HK-2 (cell line): ENCODE measurements at regions not wholly inside any gene's neighbourhood (a gene's known extent, or its start where the extent isn't known, plus 50 kb on each side); places are given as distances from the start of the nearest gene placed in this dataset.

Experiments used
- DNase-seq: peaks from one replicate; pipeline ENCODE4 v3.0.0-alpha.2; 2018; ENCODE audit not compliant: unreplicated experiment

- peak; percentile 48 for DNase-seq
These were observed 109.9 kb upstream of the ATP11B start for GRCh38 chr3:182683453-182683852.

DNA sequence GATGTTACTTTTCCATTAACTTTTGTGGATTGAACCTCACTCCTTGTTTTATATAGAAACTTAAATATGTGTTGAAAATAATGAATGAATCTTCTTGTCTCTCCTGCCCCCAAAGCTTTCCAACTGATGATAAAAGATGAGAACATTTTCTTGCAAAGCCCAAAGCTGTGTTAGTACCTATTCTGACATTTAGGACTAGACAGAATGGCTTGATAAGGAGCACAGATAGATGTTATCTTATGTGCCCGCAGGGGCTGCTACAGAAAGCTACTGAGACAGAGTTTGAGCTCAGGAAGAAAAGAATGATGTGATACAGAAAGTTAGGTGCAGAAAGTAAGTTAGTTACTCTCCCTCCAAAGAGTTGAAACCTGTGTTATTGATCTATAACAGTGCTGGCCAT lies 109.4 kb upstream of the ATP11B start:
- DNase-seq = no peak

DNA sequence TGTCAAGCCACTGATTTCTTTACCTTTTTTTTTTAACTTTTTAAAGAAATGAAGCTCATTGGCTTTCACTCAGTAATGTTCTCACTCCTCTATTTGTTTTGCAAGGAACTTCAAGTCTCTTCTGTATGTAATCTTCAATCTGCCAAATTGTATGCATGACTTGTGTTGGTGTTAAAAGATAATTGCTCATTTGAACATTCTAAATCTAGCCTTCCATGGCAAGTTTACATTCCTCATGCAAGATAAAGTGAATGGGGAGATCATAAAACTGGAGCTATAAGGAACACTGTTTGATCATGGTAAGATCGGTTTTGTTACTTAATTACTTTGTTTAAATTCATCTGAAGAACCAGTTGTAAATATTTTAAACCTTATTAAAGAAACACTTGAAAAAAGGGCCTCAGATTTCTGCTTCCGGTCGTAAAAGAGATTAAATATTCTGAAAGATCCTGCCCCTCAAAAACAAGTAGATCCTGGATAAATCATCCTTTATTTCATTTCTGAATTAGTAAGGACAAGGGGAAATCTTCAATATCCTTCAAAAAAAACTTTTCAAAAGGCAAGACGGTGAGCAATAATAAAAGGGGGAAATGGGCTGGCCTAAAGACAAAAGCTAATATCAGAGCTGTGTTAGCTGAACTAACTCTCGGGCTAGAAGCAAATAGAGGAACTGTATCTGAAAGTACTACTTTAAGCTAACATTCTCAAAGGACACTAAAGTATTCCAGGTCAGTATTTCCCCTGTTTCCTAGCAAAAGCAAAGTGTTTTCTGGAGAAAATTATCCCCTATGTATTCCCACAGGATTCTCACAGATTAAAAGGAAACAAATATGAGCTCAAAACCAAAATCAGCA lies 107.0 kb upstream of the ATP11B start:
- no peak for DNase-seq

DNA sequence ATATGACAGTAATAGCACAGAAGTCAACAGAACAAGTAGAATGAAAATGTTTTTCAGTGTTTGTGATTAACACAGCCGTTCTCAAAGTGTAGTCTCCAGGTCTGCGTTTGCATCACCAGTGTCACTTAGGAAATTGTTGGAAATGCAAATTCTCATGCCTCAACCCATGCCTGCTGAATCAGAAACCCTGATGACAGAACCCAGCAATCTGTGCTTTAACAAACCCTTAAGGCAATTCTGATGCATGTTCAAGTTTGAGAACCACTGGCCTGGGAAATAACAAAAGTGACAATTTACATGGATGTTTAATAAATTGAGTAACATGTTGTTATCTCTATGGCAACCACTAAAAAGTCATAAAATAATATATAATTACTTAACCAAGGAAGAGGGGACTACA lies 103.1 kb upstream of the ATP11B start:
- DNase-seq = no peak

DNA sequence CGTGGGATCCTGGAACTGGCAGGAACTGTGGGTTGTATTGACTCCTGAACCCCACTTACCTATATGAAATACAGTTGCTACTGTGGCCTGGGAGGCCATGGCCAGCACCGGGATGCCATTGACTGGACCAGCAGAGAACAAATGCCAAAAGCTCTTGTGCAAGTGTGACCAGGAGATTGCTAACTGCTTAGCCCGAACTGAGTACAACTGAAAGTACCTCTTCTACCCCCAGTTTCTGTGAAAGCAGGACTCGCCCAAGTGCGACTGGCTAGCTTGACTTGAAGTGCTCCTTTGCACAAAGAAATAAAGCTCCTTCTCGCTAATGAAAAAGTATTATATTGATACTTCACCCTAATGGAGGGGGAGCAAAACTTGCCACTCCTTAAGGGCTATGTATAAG lies 101.3 kb upstream of the ATP11B start:
- no peak for DNase-seq

- no peak for DNase-seq
These were observed 100.6 kb upstream of the ATP11B start for GRCh38 chr3:182692695-182693094.

GRCh38 chr3:182693723-182694122 lies 99.6 kb upstream of the ATP11B start:
- DNase-seq = no peak

GRCh38 chr3:182696916-182697315 lies 96.4 kb upstream of the ATP11B start:
- no peak for DNase-seq

DNA sequence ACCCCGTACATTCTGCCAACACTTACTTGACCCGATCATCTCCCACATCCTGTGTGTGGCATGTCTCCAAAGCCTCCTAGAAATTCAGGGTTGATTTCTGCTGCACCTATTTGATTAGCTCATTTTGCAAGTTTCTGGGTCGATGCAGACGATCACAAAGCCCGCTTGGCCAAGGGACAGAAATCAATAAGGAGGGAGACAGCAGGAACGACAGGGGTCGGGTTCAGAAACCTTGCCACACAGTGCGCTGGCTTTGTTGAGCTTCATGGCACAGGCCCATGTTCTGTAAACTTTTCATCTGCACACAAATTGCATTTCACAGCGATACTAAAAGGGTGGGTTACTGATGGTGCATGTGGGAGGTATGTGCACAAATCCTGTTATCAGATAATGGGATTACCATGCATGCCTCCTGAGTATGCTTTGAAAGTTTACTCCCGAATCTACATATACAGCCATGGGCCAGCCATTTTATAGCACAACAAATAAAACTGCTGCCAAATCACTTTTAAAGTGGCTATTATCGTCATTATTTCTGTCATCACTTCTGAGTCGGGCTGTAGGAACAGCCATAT lies 95.9 kb upstream of the ATP11B start:
- no peak for DNase-seq

- no peak for DNase-seq
These were observed 95.2 kb upstream of the ATP11B start for GRCh38 chr3:182698078-182698477.

DNA sequence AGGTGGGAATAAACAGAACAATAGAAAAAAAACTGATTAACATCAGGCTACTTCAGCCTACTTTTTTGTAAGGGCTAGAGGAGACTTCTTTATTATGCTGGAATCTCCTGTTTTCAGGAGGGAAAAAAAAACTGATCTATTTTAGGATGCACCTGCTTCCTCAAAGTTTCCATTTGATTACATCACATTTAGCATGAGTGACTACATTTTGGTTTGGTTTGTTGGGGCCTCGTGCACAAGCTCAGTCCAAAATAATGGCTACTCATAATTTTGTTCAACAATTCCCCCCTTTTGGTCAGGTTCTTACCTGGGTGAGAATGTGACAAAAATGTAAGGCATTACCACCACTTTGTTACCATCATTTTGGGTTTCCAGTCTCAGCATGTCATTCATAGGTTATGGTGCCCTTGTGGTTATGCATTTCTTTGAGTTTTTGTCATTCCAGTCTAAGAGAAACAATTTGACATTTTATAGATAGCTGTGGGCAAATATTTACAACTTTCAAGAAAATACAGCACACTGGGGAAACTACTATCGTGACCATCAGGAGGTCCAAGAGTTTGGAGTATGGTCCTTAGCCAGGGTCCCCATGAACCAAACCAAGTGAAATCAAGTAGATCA lies 93.6 kb upstream of the ATP11B start:
- DNase-seq = no peak

DNA sequence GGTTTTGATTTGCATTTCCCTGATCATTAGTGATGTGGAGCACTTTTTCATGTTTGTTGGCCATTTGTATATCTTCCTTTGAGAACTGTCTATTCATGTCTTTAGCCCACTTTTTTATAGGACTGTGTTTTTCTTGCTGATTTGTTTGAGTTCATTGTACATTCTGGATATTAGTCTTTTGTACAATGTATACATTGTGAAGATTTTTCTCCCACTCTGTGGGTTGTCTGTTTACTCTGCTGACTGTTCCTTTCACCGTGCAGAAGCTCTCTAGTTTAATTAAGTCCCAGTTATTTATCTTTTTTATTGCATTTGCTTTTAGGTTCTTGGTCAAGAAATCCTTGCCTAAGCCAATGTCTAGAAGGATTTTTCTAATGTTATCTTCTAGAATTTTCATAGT lies 91.1 kb upstream of the ATP11B start:
- DNase-seq = no peak

DNA sequence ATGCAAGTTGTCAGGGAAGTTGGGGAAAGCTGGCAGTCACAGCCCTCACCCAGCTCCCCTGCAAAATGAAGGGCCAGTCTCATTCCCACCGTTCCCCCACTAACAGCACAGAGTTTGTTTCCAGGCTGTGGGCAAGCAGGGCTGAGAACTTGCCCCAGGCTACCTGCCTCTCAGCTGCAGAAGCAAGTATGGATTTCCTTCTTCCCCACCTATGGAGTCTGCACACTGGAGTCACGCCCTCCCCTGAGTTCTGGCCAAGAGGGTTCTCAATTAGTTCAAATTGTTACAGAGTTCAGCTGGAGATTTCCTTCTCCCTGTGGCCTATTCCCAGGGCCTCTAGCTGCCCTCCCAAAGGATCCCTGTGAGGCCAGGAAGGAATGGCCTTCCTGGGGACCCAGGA lies 90.1 kb upstream of the ATP11B start:
- DNase-seq = no peak

DNA sequence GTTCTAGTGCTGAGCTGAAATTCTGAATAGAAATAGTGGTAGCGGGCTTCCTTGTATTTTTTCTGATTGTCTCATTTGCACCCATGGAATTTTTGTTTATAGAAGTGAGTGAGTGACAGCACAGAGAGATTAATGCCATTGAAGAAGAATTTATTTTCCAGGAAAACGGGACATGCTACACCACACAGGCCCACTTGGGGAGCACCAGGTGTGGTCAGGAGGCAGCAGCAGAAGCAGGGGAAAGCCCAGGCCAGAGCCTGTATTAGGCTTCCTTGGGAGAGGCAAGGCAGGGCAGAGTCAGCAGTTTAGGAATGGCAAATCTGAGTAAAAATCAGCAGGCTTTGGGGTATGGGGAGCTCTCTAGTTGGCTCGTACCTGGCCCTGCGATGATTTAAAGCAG lies 88.4 kb upstream of the ATP11B start:
- DNase-seq = no peak

DNA sequence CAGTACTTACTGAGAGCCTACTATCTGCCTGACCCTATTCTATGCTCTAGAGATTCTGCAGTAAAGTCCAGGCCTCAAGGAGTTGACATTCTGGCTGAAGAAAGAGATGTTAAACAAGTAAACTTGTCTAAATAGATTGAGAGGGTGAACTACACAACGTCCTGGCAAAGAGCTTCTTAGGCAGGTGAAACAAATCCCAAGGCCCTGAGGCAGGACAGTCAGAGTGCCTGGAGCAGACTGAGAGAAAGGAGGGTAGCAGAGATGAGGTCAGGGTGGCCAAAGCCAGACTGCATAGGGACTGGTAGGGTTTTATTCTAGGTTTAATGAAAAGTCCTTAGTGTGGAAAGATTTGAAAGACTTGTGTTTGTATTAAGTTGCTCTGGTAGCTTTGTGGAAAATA lies 84.5 kb upstream of the ATP11B start:
- DNase-seq = no peak

DNA sequence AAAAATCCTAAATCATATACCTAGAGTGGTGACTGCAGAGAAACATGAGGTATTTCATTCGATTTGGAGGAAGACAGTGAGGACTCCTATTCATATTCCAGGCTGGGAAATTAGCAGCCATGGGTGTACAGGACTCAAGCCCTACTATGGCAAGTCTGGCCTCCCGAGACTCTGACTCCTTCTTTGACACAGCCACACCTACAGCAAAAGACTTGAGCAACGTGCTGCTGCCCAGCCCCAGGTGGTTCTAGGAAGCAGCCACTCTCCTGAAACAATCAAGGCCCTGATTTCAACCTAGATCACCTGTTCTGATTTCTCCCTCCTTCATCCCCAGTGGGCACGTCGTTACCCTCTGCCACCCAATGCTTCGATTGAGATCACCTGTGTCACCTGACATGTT lies 84.0 kb upstream of the ATP11B start:
- no peak for DNase-seq

DNA sequence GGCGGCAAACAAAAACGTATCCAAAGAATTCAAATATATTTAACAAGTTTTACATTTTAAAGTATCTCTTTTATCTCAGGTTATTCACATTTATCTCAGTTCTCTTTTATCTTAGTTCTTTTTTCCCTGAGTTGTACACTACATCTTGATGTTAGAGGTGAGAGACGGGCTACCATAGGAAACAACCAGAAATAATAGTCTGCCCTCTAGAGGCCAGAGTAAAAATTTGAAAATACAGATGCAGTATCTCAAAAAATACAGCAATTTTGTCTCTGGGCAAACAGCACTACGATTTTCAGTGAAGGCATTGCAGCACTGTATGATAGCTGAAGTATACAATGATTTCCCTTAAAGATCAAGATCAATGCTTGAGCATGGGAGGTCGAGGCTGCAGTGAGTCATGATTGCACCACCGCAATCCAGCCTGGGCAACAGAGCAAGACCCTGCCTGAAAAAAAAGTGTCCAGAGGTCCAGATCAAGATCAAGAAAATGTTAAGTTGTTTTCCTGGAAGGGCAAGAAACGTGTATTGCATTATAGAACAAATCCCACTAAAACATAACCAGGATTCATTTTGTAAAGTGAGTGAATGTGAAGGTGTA lies 82.6 kb upstream of the ATP11B start:
- no peak for DNase-seq

DNA sequence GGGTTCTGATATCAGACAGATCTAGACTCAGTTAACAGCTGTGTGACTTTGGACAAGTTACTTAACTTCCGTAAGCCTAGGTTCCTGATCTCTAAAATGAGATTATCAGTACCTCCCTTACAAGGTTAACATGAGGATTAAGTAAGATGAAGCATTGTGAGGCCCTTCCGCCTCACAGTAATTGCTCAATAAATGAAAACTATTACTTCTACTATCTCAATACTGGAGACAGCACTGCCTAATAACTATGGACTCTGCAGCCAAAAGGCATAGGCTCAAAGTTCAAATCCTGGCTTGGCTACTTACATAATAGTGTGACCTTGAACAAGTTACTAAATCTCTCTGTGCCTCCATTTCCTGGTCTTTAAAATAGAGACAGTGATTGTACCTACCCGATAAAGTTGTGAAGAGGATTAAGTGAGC lies 82.0 kb upstream of the ATP11B start:
- no peak for DNase-seq

DNA sequence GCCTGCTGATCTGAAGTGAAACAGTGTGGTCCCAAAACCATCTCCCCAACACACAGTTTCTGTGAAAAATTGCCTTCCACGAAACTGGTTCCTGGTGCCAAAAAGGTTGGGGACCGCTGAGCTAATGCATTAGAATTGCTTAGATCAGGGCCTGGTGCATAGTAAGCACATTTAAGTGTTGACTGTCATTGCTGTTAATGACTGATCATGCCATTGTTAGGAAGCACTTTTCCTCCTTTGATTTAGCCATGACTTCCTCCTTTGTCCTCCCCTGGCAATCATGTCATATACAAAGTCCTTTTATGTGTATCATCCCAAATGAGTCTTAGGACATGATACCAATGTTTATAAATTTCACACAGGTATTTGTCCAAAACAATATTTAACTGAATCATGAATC lies 81.5 kb upstream of the ATP11B start:
- DNase-seq = no peak

DNA sequence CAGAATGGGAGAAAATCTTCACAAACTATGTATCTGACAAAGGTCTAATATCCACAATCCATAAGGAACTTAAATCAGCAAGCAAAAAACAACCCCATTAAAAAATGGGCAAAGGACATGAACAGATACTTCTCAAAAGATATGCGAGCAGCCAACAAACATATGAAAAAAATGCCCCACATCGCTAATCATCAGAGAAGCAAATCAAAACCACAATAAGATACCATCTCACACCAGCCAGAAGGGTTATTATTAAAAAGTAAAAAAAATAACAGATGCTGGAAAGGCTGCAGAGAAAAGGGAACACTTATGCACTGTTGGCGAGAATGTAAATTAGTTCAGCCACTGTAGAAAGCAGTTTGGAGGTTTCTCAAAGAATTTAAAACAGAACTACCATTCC lies 80.2 kb upstream of the ATP11B start:
- no peak for DNase-seq

DNA sequence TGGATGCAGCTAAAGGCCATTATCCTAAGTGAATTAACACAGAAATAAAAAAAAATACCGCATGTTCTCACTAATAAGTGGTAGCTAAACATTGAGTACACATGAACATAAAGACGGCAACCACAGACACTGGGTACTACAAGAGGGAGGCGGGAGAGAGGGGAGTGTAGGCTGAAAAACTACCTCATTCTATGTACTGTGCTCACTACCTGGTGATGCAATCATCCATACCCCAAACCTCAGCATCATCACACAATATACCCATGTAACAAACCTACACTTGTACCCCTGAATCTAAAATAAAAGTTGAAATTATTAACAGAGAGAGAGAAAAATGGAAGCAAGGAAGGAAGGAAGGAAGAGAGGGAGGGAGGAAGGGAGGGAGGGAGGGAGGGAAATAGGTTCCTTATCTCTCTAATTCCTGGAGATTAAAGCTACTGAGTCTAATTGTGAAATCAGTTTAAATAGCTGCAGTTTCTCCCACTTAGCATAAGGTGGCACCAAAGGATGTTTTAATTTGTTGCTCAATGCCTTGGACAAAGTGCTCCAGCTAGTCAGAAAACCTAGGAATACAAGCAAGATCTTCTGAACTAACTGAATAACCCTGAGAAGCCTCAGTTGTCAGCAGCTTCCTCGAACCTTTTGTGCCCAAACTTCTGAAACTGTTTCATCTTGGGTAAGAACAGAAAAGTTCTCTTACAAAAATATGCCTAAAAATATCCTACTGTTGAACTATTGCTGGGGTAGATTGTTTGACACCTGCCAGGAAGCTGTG lies 79.4 kb upstream of the ATP11B start:
- no peak for DNase-seq

GRCh38 chr3:182715006-182715405 lies 78.3 kb upstream of the ATP11B start:
- DNase-seq = no peak
